ENCODE measurements at regions not wholly inside any gene's neighbourhood (a gene's known extent, or its start where the extent isn't known, plus 50 kb on each side); places are given as distances from the start of the nearest gene placed in this dataset.

DNA sequence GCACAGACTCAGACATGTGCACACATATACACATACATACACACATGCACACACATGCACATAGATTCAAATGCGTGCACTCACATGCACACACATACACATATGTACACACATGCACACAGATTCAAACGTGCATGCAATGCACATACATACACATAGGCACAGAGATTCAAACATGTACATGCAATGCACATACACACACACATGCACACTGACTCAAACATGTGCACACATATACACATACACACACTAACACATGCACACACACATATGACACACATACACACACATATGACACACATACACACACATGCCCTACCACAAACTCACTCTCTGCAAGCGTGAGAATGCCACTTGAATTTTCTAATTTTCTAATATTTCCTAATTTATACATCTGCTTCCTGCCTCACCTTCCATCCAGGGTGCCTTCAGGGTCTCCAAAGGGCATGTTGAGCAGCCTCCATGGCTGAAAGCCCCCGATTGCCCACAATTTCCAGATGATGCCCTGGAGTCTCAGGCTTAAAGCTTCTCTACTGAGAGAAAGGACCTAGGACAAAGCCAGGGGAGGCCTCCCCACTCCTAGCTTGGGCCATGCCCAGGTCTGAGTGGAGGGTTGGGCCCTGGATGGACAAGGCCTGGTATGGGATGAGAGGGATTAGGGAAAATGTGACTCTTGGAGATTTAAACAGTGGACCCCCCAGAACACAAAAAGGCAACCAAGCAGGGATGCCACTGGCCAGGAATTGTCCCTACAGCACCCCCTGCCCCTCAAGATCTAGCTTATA, 487.1 kb downstream of the TCERG1L start:
- Histone ChIP-seq H2BK12ac (ENCODE audit: low read length in 2 of 2) (no peak overlapping the region), H3K4me2 (ENCODE audit: low read length, poor library complexity, severe bottlenecking) (no peak overlapping the region), H2BK5ac (ENCODE audit: low read depth, low read length, poor library complexity, severe bottlenecking) (no peak overlapping the region), H2BK15ac (ENCODE audit: low read depth, poor library complexity, severe bottlenecking) (no peak overlapping the region), H3K79me1 (replicated peaks; ENCODE audit: low read length, poor library complexity, severe bottlenecking) (no peaks in the 10 kb centered on the region), H3K4me1 (ENCODE audit: control insufficient read depth, insufficient read depth, low read depth, low read length) (no peaks in the 10 kb centered on the region), H2AK5ac (ENCODE audit: low read length, severe bottlenecking) (no peak overlapping the region), H3K36me3 (ENCODE audit: control insufficient read depth in 1 of 2, insufficient read depth in 2 of 2, low read depth in 1 of 2, low read length in 2 of 2) (no peaks in the 10 kb centered on the region), H3K27ac (ENCODE audit: low read length, poor library complexity, severe bottlenecking) (no peak overlapping the region), H2AFZ (ENCODE audit: low read depth, low read length) (no peak overlapping the region), H3K4me3 (ENCODE audit: insufficient read depth in 1 of 2, low read depth in 1 of 2, low read length in 2 of 2) (no peak overlapping the region), H3K23ac (ENCODE audit: low read length in 2 of 2) (no peak overlapping the region), H3K18ac (ENCODE audit: low read depth in 1 of 2, low read length in 2 of 2) (no peak overlapping the region), H3K9ac (ENCODE audit: low read length) (no peak overlapping the region), H2BK120ac (ENCODE audit: low read depth, low read length) (no peak overlapping the region), H4K91ac (ENCODE audit: low read length) (no peak overlapping the region), H3K9me3 (ENCODE audit: control insufficient read depth, low read length) (peaks cover 33% of the 10 kb centered on the region), H3K4ac (ENCODE audit: low read depth in 1 of 2, low read length in 2 of 2) (no peak overlapping the region), H3K14ac (ENCODE audit: low read length in 2 of 2) (no peak overlapping the region), H3K27me3 (ENCODE audit: control insufficient read depth in 1 of 2, insufficient read depth in 1 of 2, low read length in 2 of 2) (no peaks in the 10 kb centered on the region), H4K8ac (ENCODE audit: low read length) (no peak overlapping the region)
- WGBS: 69% methylated on average over 4 of the region's 4 CpGs
- DNase-seq: no peak

DNA sequence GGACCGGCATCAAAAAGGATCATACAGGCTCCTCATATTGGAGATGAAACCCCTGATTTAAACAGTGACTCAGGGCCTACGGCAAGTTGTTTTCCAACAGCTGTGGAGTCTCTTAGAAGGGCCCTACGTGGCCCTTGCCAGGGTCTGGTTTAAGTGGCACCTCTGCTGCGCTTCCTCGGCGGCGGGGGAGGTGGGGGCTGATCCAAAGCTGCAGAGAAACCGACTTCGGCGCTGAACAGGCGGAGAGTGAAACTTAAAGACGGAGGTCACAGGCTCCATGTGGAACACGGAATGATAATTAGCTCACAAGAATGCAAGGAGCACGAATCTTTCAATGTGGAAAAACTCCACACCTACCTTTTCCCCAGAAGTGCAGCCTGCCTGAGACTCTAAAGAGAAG, 477.9 kb downstream of the TCERG1L start:
- no peak overlapping the region for H2BK120ac ChIP-seq (ENCODE audit: low read depth, low read length)
- no peak overlapping the region for H3K9ac ChIP-seq (ENCODE audit: low read length)
- no peak overlapping the region for H2BK12ac ChIP-seq (ENCODE audit: low read length in 2 of 2)
- H2BK5ac ChIP-seq (ENCODE audit: low read depth, low read length, poor library complexity, severe bottlenecking): no peak overlapping the region
- H3K4me1 ChIP-seq (ENCODE audit: control insufficient read depth, insufficient read depth, low read depth, low read length): no peaks in the 10 kb centered on the region
- no peak overlapping the region for H3K4me3 ChIP-seq (ENCODE audit: insufficient read depth in 1 of 2, low read depth in 1 of 2, low read length in 2 of 2)
- no peak overlapping the region for H4K91ac ChIP-seq (ENCODE audit: low read length)
- no peak overlapping the region for H3K27ac ChIP-seq (ENCODE audit: low read length, poor library complexity, severe bottlenecking)
- no peaks in the 10 kb centered on the region for H3K79me1 ChIP-seq (replicated peaks; ENCODE audit: low read length, poor library complexity, severe bottlenecking)
- no peaks in the 10 kb centered on the region for H3K36me3 ChIP-seq (ENCODE audit: control insufficient read depth in 1 of 2, insufficient read depth in 2 of 2, low read depth in 1 of 2, low read length in 2 of 2)
- H3K18ac ChIP-seq (ENCODE audit: low read depth in 1 of 2, low read length in 2 of 2): no peak overlapping the region
- H3K14ac ChIP-seq (ENCODE audit: low read length in 2 of 2): no peak overlapping the region
- H2AK5ac ChIP-seq (ENCODE audit: low read length, severe bottlenecking): no peak overlapping the region
- H3K4ac ChIP-seq (ENCODE audit: low read depth in 1 of 2, low read length in 2 of 2): no peak overlapping the region
- no peaks in the 10 kb centered on the region for H3K27me3 ChIP-seq (ENCODE audit: control insufficient read depth in 1 of 2, insufficient read depth in 1 of 2, low read length in 2 of 2)
- H3K9me3 ChIP-seq (ENCODE audit: control insufficient read depth, low read length): peaks cover 11% of the 10 kb centered on the region
- H2AFZ ChIP-seq (ENCODE audit: low read depth, low read length): no peak overlapping the region
- H2BK15ac ChIP-seq (ENCODE audit: low read depth, poor library complexity, severe bottlenecking): no peak overlapping the region
- no peak for DNase-seq
- H3K4me2 ChIP-seq (ENCODE audit: low read length, poor library complexity, severe bottlenecking): no peak overlapping the region
- H4K8ac ChIP-seq (ENCODE audit: low read length): no peak overlapping the region
- no peak overlapping the region for H3K23ac ChIP-seq (ENCODE audit: low read length in 2 of 2)
- 83% methylated on average over 14 of the region's 14 CpGs for WGBS

DNA sequence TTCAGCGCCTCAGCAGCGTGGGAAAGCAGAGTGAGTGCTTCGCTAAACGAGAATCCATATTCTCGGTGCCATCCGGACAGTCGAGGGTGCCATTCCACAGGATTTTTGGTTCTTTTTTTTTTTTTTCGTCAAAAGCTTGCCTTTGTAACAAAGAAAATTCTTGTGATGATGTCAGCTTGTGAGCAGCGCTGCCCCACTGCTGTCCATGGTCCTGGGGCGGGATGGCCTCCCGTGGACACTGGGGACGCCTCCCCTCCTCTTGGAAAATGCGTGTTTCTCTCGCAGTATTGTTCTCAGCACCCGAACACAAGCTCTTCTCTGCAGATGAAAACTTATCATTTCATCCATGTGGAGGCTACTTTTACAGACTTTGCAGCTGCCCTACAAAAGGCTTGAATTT, 477.4 kb downstream of the TCERG1L start:
- no peak overlapping the region for H3K4me3 ChIP-seq (ENCODE audit: insufficient read depth in 1 of 2, low read depth in 1 of 2, low read length in 2 of 2)
- no peak overlapping the region for H2AFZ ChIP-seq (ENCODE audit: low read depth, low read length)
- H3K79me1 ChIP-seq (replicated peaks; ENCODE audit: low read length, poor library complexity, severe bottlenecking): no peaks in the 10 kb centered on the region
- no peak overlapping the region for H3K18ac ChIP-seq (ENCODE audit: low read depth in 1 of 2, low read length in 2 of 2)
- no peak overlapping the region for H2BK12ac ChIP-seq (ENCODE audit: low read length in 2 of 2)
- no peak overlapping the region for H2BK120ac ChIP-seq (ENCODE audit: low read depth, low read length)
- H3K27me3 ChIP-seq (ENCODE audit: control insufficient read depth in 1 of 2, insufficient read depth in 1 of 2, low read length in 2 of 2): no peaks in the 10 kb centered on the region
- H3K4ac ChIP-seq (ENCODE audit: low read depth in 1 of 2, low read length in 2 of 2): no peak overlapping the region
- H2BK5ac ChIP-seq (ENCODE audit: low read depth, low read length, poor library complexity, severe bottlenecking): no peak overlapping the region
- no peak overlapping the region for H3K23ac ChIP-seq (ENCODE audit: low read length in 2 of 2)
- H3K4me2 ChIP-seq (ENCODE audit: low read length, poor library complexity, severe bottlenecking): no peak overlapping the region
- no peaks in the 10 kb centered on the region for H3K4me1 ChIP-seq (ENCODE audit: control insufficient read depth, insufficient read depth, low read depth, low read length)
- no peak overlapping the region for H4K8ac ChIP-seq (ENCODE audit: low read length)
- no peak overlapping the region for H2AK5ac ChIP-seq (ENCODE audit: low read length, severe bottlenecking)
- H4K91ac ChIP-seq (ENCODE audit: low read length): no peak overlapping the region
- H3K9me3 ChIP-seq (ENCODE audit: control insufficient read depth, low read length): peaks cover 11% of the 10 kb centered on the region
- no peak overlapping the region for H3K9ac ChIP-seq (ENCODE audit: low read length)
- no peak for DNase-seq
- no peak overlapping the region for H2BK15ac ChIP-seq (ENCODE audit: low read depth, poor library complexity, severe bottlenecking)
- no peak overlapping the region for H3K27ac ChIP-seq (ENCODE audit: low read length, poor library complexity, severe bottlenecking)
- no peaks in the 10 kb centered on the region for H3K36me3 ChIP-seq (ENCODE audit: control insufficient read depth in 1 of 2, insufficient read depth in 2 of 2, low read depth in 1 of 2, low read length in 2 of 2)
- no peak overlapping the region for H3K14ac ChIP-seq (ENCODE audit: low read length in 2 of 2)
- 70% methylated on average over 15 of the region's 15 CpGs for WGBS

DNA sequence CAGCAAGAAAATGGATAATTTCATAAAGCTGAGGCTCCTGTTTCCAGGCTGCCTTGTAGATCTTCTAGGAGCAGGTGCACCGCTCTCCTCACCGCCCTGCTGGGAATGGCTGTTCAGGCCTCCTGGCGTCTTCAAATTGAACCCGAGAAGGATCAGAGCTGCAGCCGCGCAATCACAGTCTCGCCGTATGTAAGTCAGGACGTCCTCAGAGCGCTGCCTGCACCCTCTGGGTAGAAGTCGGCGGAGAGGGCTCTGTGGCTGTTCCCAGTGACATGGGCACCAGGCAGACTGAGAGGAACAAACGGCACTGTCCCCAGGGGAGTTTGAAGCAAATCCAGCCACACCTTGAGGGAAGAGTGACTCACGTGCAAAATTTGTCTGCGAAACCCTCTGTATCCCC, 476.9 kb downstream of the TCERG1L start:
- DNase-seq: no peak
- Histone ChIP-seq H2BK15ac (ENCODE audit: low read depth, poor library complexity, severe bottlenecking) (no peak overlapping the region), H3K23ac (ENCODE audit: low read length in 2 of 2) (no peak overlapping the region), H2BK12ac (ENCODE audit: low read length in 2 of 2) (no peak overlapping the region), H3K14ac (ENCODE audit: low read length in 2 of 2) (no peak overlapping the region), H3K9ac (ENCODE audit: low read length) (no peak overlapping the region), H3K9me3 (ENCODE audit: control insufficient read depth, low read length) (peaks cover 11% of the 10 kb centered on the region), H3K4me2 (ENCODE audit: low read length, poor library complexity, severe bottlenecking) (no peak overlapping the region), H3K18ac (ENCODE audit: low read depth in 1 of 2, low read length in 2 of 2) (no peak overlapping the region), H3K36me3 (ENCODE audit: control insufficient read depth in 1 of 2, insufficient read depth in 2 of 2, low read depth in 1 of 2, low read length in 2 of 2) (no peaks in the 10 kb centered on the region), H3K79me1 (replicated peaks; ENCODE audit: low read length, poor library complexity, severe bottlenecking) (no peaks in the 10 kb centered on the region), H3K4ac (ENCODE audit: low read depth in 1 of 2, low read length in 2 of 2) (no peak overlapping the region), H4K91ac (ENCODE audit: low read length) (no peak overlapping the region), H3K27ac (ENCODE audit: low read length, poor library complexity, severe bottlenecking) (no peak overlapping the region), H3K27me3 (ENCODE audit: control insufficient read depth in 1 of 2, insufficient read depth in 1 of 2, low read length in 2 of 2) (no peaks in the 10 kb centered on the region), H4K8ac (ENCODE audit: low read length) (no peak overlapping the region), H3K4me1 (ENCODE audit: control insufficient read depth, insufficient read depth, low read depth, low read length) (no peaks in the 10 kb centered on the region), H2AFZ (ENCODE audit: low read depth, low read length) (no peak overlapping the region), H2BK120ac (ENCODE audit: low read depth, low read length) (no peak overlapping the region), H3K4me3 (ENCODE audit: insufficient read depth in 1 of 2, low read depth in 1 of 2, low read length in 2 of 2) (no peak overlapping the region), H2AK5ac (ENCODE audit: low read length, severe bottlenecking) (no peak overlapping the region), H2BK5ac (ENCODE audit: low read depth, low read length, poor library complexity, severe bottlenecking) (no peak overlapping the region)
- WGBS: 94% methylated on average over 12 of the region's 15 CpGs
